DOHH2 (cell line): ENCODE measurements at regions not wholly inside any gene's neighbourhood (a gene's known extent, or its start where the extent isn't known, plus 50 kb on each side); places are given as distances from the start of the nearest gene placed in this dataset.
"Not testable (repeated sequence)": the region's sequence is repeated elsewhere in the genome, so short reads cannot be mapped to it uniquely, and the experiment has no call there.

Experiments used
- H3F3A ChIP-seq: fragments of 200-600 bp; sonication (generic), shearing (Covaris generic); 2 replicates; pipeline ENCODE4 v1.6.0; 2016; ENCODE audit warnings: antibody characterized with exemption, mild to moderate bottlenecking; ENCODE audit not compliant: control insufficient read depth, insufficient read depth
- H3K27ac ChIP-seq: fragments of 200-600 bp; sonication (generic); 2 replicates; pipeline ENCODE4 v1.5.1; 2014; ENCODE audit warnings: low read depth, mild to moderate bottlenecking, low read length, moderate library complexity
- H3K27me3 ChIP-seq: fragments of 200-600 bp; sonication (generic); 2 replicates; pipeline ENCODE4 v1.6.1; 2014; ENCODE audit warnings: mild to moderate bottlenecking, low read length, mixed read lengths; ENCODE audit not compliant: control insufficient read depth
- H3K36me3 ChIP-seq: fragments of 200-600 bp; sonication (generic); 2 replicates; pipeline ENCODE4 v1.6.1; 2014; ENCODE audit warnings: mild to moderate bottlenecking, low read length, moderate library complexity, mixed read lengths; ENCODE audit not compliant: control insufficient read depth
- H3K4me1 ChIP-seq: fragments of 200-600 bp; sonication (generic); 2 replicates; pipeline ENCODE4 v1.6.1; 2014; ENCODE audit warnings: mild to moderate bottlenecking, low read length, mixed read lengths; ENCODE audit not compliant: control insufficient read depth
- H3K4me2 ChIP-seq: fragments of 200-600 bp; sonication (generic); 2 replicates; pipeline ENCODE4 v1.6.0; 2014; ENCODE audit warnings: mild to moderate bottlenecking, low read length, moderate library complexity
- H3K4me3 ChIP-seq: fragments of 200-600 bp; sonication (generic); 2 replicates; pipeline ENCODE4 v1.5.1; 2014; ENCODE audit warnings: mild to moderate bottlenecking, low read length, mixed read lengths
- H3K79me2 ChIP-seq: fragments of 200-600 bp; sonication (generic); 2 replicates; pipeline ENCODE4 v1.6.1; 2014; ENCODE audit warnings: mild to moderate bottlenecking, low read length, mixed read lengths; ENCODE audit not compliant: control insufficient read depth
- H3K9me2 ChIP-seq: fragments of 200-600 bp; sonication (generic); replicated peaks from 2 replicates; pipeline ENCODE4 v1.6.1; 2014; ENCODE audit warnings: mild to moderate bottlenecking, low read length, mixed read lengths; ENCODE audit not compliant: control insufficient read depth
- H3K9me3 ChIP-seq: fragments of 200-600 bp; sonication (generic); 2 replicates; pipeline ENCODE4 v1.6.1; 2014; ENCODE audit warnings: antibody characterized with exemption, low read length, mixed read lengths; ENCODE audit not compliant: control insufficient read depth, insufficient read depth
- H4K20me1 ChIP-seq: fragments of 200-600 bp; sonication (generic); 2 replicates; pipeline ENCODE4 v1.6.0; 2014; ENCODE audit warnings: low read depth, mild to moderate bottlenecking, antibody characterized with exemption, low read length, moderate library complexity; ENCODE audit not compliant: control insufficient read depth, insufficient read depth
- EZH2phosphoT487 ChIP-seq: fragments of 200-600 bp; sonication (generic); IDR thresholded peaks from 2 replicates; pipeline ENCODE4 v1.6.1; 2017; ENCODE audit warnings: borderline replicate concordance, mild to moderate bottlenecking, antibody characterized with exemption, low read length, moderate library complexity, mixed read lengths
- TF ChIP-seq, protein P1 (sequence below): fragments of 200-600 bp; sonication (generic); IDR thresholded peaks from one replicate; pipeline ENCODE4 v1.5.1; 2014; ENCODE audit warnings: antibody characterized with exemption, mild to moderate bottlenecking, low read depth, low read length; ENCODE audit not compliant: poor library complexity, severe bottlenecking

DNA sequence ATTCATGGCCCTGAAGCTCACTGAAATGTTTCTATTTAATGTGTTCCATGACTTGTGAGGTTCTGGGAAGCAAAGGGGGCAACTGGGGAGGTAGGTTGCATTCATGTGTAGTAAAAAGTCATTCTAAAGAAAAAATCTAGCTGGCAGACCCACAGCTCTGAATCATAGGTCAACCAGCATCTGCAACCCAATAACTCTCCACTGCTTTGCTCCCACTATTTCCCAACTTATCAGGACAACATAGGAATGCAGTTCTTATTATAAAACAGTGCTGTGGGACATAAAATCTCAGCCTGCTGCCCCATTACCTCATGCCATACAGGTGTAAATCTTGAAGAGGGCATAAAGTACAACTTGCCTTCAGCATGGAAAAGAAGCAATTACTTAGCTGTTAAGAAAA, 576.1 kb upstream of the PTBP2 start:
- no peaks in the 10 kb centered on the region for H3F3A ChIP-seq
- H4K20me1 ChIP-seq: no peaks in the 10 kb centered on the region
- TF ChIP-seq EZH2phosphoT487: no peak
- TF ChIP-seq, protein P1, sequence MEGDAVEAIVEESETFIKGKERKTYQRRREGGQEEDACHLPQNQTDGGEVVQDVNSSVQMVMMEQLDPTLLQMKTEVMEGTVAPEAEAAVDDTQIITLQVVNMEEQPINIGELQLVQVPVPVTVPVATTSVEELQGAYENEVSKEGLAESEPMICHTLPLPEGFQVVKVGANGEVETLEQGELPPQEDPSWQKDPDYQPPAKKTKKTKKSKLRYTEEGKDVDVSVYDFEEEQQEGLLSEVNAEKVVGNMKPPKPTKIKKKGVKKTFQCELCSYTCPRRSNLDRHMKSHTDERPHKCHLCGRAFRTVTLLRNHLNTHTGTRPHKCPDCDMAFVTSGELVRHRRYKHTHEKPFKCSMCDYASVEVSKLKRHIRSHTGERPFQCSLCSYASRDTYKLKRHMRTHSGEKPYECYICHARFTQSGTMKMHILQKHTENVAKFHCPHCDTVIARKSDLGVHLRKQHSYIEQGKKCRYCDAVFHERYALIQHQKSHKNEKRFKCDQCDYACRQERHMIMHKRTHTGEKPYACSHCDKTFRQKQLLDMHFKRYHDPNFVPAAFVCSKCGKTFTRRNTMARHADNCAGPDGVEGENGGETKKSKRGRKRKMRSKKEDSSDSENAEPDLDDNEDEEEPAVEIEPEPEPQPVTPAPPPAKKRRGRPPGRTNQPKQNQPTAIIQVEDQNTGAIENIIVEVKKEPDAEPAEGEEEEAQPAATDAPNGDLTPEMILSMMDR: no peak
- no peak overlapping the region for H3K4me2 ChIP-seq
- no peaks in the 10 kb centered on the region for H3K79me2 ChIP-seq
- no peaks in the 10 kb centered on the region for H3K9me2 ChIP-seq
- no peaks in the 10 kb centered on the region for H3K9me3 ChIP-seq
- no peaks in the 10 kb centered on the region for H3K36me3 ChIP-seq
- H3K27me3 ChIP-seq: no peaks in the 10 kb centered on the region
- H3K4me3 ChIP-seq: no peak overlapping the region
- no peaks in the 10 kb centered on the region for H3K4me1 ChIP-seq
- no peak overlapping the region for H3K27ac ChIP-seq

DNA sequence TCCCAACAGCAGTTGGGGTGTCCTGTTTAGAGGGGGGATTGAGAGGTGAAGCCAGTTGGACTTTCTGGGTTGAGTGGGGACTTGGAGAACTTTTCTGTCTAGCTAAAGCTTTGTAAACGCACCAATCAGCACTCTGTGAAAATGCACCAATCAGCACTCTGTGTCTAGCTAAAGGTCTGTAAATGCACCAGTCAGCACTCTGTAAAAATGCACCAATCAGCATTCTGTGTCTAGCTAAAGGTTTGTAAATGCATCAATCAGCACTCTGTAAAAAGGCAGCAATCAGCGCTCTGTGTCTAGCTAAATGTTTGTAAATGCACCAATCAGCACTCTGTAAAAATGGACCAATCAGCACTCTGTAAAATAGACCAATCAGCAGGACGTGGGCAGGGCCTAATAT, 568.6 kb upstream of the PTBP2 start:
- not testable (repeated sequence) for H3K27me3 ChIP-seq, H3K4me2 ChIP-seq, H3F3A ChIP-seq

GRCh38 chr1:96157101-96157500, 564.5 kb upstream of the PTBP2 start:
- Histone ChIP-seq H3F3A (no peaks in the 10 kb centered on the region), H3K36me3 (no peaks in the 10 kb centered on the region), H3K4me2 (no peak overlapping the region), H3K27me3 (no peaks in the 10 kb centered on the region), H4K20me1 (no peaks in the 10 kb centered on the region), H3K9me3 (no peaks in the 10 kb centered on the region), H3K27ac (no peak overlapping the region), H3K9me2 (no peaks in the 10 kb centered on the region), H3K4me3 (no peak overlapping the region), H3K4me1 (no peaks in the 10 kb centered on the region), H3K79me2 (no peaks in the 10 kb centered on the region)
- TF ChIP-seq, protein P1: no peak
- TF ChIP-seq EZH2phosphoT487: no peak

More for the DNA sequence above, 568.6 kb upstream of the PTBP2 start:
- not testable (repeated sequence) for H3K36me3 ChIP-seq, H3K4me3 ChIP-seq, H3K9me3 ChIP-seq, H3K4me1 ChIP-seq, H4K20me1 ChIP-seq, H3K27ac ChIP-seq, H3K9me2 ChIP-seq, H3K79me2 ChIP-seq

DNA sequence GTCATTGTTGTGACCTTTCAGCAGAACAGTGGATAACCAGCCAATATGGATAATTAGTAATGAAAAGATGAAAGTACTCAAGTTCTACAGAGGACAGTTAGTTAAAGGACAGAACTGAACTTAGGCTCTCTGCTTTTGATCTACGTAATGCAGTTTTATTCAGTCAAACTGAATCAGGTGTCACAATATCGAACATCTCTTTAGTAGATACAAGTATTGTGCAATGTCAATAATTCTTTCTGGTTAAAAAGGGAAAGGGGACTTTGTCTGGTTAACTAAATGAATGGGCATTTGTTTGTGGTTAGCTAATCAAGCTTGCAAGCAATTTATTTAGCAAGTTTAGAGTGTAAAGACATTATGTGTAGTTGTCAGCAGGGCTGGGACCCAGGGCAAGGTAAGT, 562.2 kb upstream of the PTBP2 start:
- Histone ChIP-seq H3K79me2 (no peaks in the 10 kb centered on the region), H3F3A (no peaks in the 10 kb centered on the region), H3K27me3 (no peaks in the 10 kb centered on the region), H3K4me1 (no peaks in the 10 kb centered on the region), H4K20me1 (no peaks in the 10 kb centered on the region), H3K4me2 (no peak overlapping the region), H3K9me3 (no peaks in the 10 kb centered on the region), H3K4me3 (no peak overlapping the region), H3K27ac (no peak overlapping the region), H3K36me3 (no peaks in the 10 kb centered on the region), H3K9me2 (no peaks in the 10 kb centered on the region)
- TF ChIP-seq, protein P1: no peak
- no peak for TF ChIP-seq EZH2phosphoT487
